GM12873 (cell line): ENCODE measurements at regions not wholly inside any gene's neighbourhood (a gene's known extent, or its start where the extent isn't known, plus 50 kb on each side); places are given as distances from the start of the nearest gene placed in this dataset.

Source experiments
- CTCF ChIP-seq: IDR thresholded peaks from 2 replicates; pipeline ENCODE4 v1.5.1; 2012; ENCODE audit warnings: low read depth, mild to moderate bottlenecking, moderate library complexity, low read length, control low read depth; ENCODE audit not compliant: insufficient read depth; ENCODE audit errors: missing control alignments

- TF ChIP-seq CTCF, result no peak
Measured at GRCh38 chr3:95934181-95934580, 880.2 kb upstream of the EPHA6 start.

GRCh38 chr3:95939235-95939809 lies 875.1 kb upstream of the EPHA6 start:
- no peak for TF ChIP-seq CTCF

- no peak for TF ChIP-seq CTCF
Measured at GRCh38 chr3:95965704-95966336, 848.6 kb upstream of the EPHA6 start.

- TF ChIP-seq CTCF, result no peak
Measured at GRCh38 chr3:95971573-95971972, 842.8 kb upstream of the EPHA6 start.

- TF ChIP-seq CTCF, result no peak
Measured at GRCh38 chr3:95994338-95994737, 820.1 kb upstream of the EPHA6 start.

- TF ChIP-seq CTCF, result no peak
Measured at GRCh38 chr3:96000966-96001365, 813.4 kb upstream of the EPHA6 start.

- TF ChIP-seq CTCF, result no peak
Measured at GRCh38 chr3:96007650-96008195, 806.7 kb upstream of the EPHA6 start.
